ENCODE measurements at regions not wholly inside any gene's neighbourhood (a gene's known extent, or its start where the extent isn't known, plus 50 kb on each side); places are given as distances from the start of the nearest gene placed in this dataset.
"Not testable (repeated sequence)": the region's sequence is repeated elsewhere in the genome, so short reads cannot be mapped to it uniquely, and the experiment has no call there.

DNA sequence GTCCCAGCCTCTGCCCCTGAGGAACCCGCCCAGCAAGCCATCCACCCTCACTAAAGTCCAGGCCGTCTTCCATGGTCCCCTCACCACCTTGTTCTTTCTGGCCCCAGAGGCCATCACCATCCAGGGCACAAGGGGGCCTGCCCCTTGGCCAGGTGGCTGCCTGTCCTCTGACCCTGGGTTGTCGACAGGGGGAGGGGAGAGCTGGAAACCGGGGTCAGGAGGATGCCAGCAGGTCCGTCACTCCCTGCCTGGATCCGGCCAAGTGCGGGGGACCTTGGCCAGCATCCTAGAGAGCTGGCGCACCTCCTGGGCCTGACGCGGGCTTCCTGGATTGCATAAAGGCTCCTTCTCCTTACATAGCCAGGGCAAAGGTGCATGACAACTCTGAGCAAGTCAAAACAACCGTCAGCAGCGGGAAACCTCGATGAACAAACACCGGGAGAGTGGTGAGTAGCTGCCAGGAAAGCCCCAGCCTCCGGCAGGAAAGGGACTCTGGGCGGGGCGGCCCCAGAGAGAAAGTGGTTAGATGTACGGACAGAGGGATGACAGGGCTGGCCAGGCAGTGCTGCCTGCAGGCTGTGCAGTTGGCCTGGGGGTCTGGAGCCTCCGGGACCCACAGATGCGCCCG, 4461.2 kb upstream of the TPTE start:
- not testable (repeated sequence) for DNase-seq (ENCODE audit: low read depth)

GRCh38 chr21:6066320-6066985, 4454.9 kb upstream of the TPTE start:
- not testable (repeated sequence) for DNase-seq (ENCODE audit: low read depth)

- not testable (repeated sequence) for DNase-seq (ENCODE audit: low read depth)
Measured at GRCh38 chr21:6068098-6068831, 4453.1 kb upstream of the TPTE start.

- DNase-seq (ENCODE audit: low read depth), result not testable (repeated sequence)
Measured at GRCh38 chr21:6070213-6070612, 4451.2 kb upstream of the TPTE start.

DNA sequence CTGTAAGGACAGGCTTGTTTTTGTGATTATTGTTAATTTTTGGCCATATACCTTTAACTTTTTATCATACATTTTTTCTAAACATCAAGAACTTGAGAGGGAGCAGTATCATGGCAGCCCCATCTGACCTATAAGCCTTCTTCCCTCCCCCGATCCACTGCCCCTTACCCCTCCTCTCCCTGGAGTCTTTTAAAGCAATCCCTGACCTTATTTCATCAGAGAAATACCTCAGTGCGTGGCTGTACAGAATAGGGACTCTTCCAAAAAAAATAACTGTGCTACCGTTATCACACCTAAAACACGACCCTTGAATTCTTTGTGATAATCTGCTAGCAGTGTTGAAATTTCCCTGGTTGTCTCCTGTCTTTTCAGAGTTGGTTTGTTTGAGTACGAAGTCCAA, 4448.7 kb upstream of the TPTE start:
- not testable (repeated sequence) for DNase-seq (ENCODE audit: low read depth)

GRCh38 chr21:6073993-6074705, 4447.2 kb upstream of the TPTE start:
- not testable (repeated sequence) for DNase-seq (ENCODE audit: low read depth)

- DNase-seq (ENCODE audit: low read depth), result not testable (repeated sequence)
Measured at GRCh38 chr21:6074935-6075334, 4446.4 kb upstream of the TPTE start.

- DNase-seq (ENCODE audit: low read depth), result not testable (repeated sequence)
Measured at GRCh38 chr21:6075627-6076208, 4445.7 kb upstream of the TPTE start.

DNA sequence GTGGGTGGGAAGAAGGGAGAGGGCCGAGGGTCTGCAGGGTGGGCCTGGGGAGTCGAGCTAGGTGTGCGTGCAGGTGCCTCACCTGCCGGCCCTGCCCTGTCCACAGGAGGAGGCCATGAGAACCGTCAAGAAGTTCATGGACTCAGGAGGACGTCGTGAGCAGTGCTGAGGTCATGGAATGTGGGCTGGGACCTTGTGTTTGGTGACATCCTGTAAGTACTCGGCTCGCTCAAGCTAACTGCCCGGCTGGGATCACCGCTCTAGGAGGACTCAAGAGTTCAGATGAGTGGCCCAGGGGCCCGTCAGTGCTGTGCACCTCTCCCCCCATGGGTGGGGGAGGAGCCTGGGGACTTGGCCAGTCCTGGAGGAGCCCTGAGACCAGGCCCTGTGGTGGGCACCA, 4444.0 kb upstream of the TPTE start:
- DNase-seq (ENCODE audit: low read depth), result not testable (repeated sequence)

- DNase-seq (ENCODE audit: low read depth), result not testable (repeated sequence)
Measured at GRCh38 chr21:6078902-6079301, 4442.5 kb upstream of the TPTE start.

GRCh38 chr21:6080941-6081655, 4440.3 kb upstream of the TPTE start:
- not testable (repeated sequence) for DNase-seq (ENCODE audit: low read depth)

DNA sequence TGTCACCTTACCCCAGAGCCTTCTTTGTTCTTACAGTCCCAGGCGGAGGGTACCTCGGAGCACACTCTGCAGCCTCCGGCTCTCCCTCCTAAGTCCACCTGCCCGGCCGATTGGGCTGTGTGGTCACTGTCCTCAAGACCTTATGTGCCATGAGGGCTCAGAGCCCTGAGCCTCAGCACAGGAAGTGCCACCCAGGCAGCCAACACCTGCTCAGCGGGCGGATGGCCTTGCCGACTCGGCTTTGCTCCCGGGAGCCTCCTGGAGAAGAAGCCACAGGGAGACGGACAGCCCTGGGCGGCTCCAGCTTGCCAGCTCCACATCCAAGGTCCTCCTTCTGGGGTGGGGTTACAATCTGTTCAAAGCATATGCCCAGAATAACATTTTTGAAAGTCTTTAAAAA, 4439.2 kb upstream of the TPTE start:
- DNase-seq (ENCODE audit: low read depth), result not testable (repeated sequence)

GRCh38 chr21:6083574-6084120, 4437.7 kb upstream of the TPTE start:
- DNase-seq (ENCODE audit: low read depth), result not testable (repeated sequence)

GRCh38 chr21:6086038-6086437, 4435.3 kb upstream of the TPTE start:
- not testable (repeated sequence) for DNase-seq (ENCODE audit: low read depth)

- DNase-seq (ENCODE audit: low read depth), result not testable (repeated sequence)
Measured at GRCh38 chr21:6087579-6088178, 4433.7 kb upstream of the TPTE start.

DNA sequence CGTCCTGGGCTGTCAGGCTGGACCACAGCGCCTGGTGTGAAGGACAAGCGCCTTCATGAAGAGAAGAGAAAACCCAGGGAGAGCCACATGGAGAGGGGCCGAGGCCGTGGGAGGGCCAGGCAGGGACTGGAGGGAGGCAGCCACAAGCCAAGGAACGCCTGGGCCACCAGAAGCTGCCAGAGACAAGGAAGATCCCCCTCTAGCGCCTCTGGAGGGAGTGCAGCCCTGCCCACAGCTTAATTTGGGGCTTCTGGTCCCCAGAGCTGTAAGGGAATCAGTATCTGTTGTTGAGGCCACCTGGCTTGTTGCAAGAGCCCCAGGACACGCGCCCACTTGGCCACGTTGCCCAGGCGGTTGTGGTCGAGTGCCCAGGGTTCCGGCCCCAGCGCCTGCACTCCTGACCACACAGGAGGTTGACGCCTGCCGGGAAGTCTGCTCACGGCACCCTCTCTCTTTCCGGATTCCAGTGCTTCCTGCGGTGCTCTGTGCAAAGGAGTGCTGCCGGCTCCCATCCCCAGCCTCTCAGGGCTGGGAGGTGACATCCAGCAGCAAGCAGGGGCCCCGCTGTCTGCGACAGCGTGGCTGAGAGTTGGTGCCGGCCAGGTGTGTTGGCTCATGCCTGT, 4431.0 kb upstream of the TPTE start:
- DNase-seq (ENCODE audit: low read depth), result not testable (repeated sequence)

DNA sequence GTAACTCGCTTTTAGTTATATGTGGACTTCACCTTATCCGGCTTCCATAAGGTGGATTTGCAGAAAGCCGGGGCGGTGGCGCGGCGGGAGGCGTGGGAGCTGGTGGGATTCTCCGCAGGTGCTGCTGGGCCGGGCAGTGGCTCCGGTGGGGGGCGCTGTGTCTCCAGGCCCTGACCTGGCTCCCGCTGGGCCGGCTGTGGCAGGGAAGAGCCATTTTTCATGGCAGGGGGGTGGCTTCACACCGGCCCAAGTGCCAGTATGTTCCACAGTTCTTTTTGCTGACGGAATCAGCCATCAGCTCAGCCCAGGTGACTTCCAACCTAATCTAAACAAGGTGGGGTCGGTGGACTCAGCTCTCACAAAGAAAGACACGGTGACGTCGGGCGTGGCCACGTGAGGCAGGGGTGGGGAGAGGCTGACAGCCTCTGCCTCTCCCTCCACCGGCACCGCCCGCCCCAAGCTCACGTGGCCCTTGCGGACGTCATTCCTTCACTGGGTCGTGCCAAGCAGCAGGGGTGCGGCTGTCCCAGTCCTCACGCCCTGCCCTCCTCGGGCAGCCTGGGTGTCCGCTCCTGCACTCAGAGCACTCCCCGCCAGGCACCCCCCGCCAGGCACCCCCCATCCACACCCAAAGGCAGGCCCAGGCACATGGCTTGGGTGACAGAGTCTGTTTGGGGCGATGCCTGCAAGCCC, 4429.9 kb upstream of the TPTE start:
- DNase-seq (ENCODE audit: low read depth), result not testable (repeated sequence)

- not testable (repeated sequence) for DNase-seq (ENCODE audit: low read depth)
Measured at GRCh38 chr21:6092401-6092800, 4429.0 kb upstream of the TPTE start.

- not testable (repeated sequence) for DNase-seq (ENCODE audit: low read depth)
Measured at GRCh38 chr21:6093419-6093818, 4428.0 kb upstream of the TPTE start.

All from M059J (cell line).